Sigmoid colon (tissue), 4 donors: ENCODE measurements at regions not wholly inside any gene's neighbourhood (a gene's known extent, or its start where the extent isn't known, plus 50 kb on each side); places are given as distances from the start of the nearest gene placed in this dataset.

Experiments used
- CTCF ChIP-seq, 4 experiments: fragments of 450-650 bp in 3 of 4; fragments of 200-600 bp in 1 of 4; IDR thresholded peaks; one replicate each; pipeline ENCODE4 v1.5.1; 2016 to 2019; ENCODE audit warnings: antibody characterized with exemption in 4 of 4, mild to moderate bottlenecking in 3 of 4, moderate library complexity in 2 of 4
- EP300 ChIP-seq, 4 donors: sonication (generic); formaldehyde crosslinking; IDR thresholded peaks; one replicate each; pipeline ENCODE4 v1.6.1; 2017; ENCODE audit warnings: antibody characterized with exemption in 4 of 4
- POLR2A ChIP-seq, 2 donors: fragments of 450-650 bp; IDR thresholded peaks; one replicate each; pipeline ENCODE4 v1.6.1; 2016; ENCODE audit warnings: antibody characterized with exemption in 2 of 2, mild to moderate bottlenecking in 2 of 2, moderate library complexity in 2 of 2
- POLR2AphosphoS5 ChIP-seq, 4 donors: sonication (generic); formaldehyde crosslinking; IDR thresholded peaks; one replicate each; pipeline ENCODE4 v1.6.1; 2017; ENCODE audit warnings: antibody characterized with exemption in 4 of 4

- TF ChIP-seq POLR2A (IDR thresholded peaks at IDR 0.05) (no peak), CTCF (IDR thresholded peaks at IDR 0.05) (no peak), POLR2AphosphoS5 (IDR thresholded peaks at IDR 0.05) (no peak), EP300 (IDR thresholded peaks at IDR 0.05) (no peak)
Observed at GRCh38 chr5:169356181-169356580, 55.2 kb upstream of the SLIT3 start.
